GM23338 (cell line): ENCODE measurements at regions not wholly inside any gene's neighbourhood (a gene's known extent, or its start where the extent isn't known, plus 50 kb on each side); places are given as distances from the start of the nearest gene placed in this dataset.

Experiments
- ATAC-seq: fragments of 200-7000 bp; cut with Tn5 transposase; 3 replicates; pipeline ENCODE4 v1.9.1; 2020
- DNase-seq: peaks from one replicate; pipeline ENCODE4 v3.0.0-alpha.2; 2015; ENCODE audit warnings: low spot score
- H2AFZ ChIP-seq: fragments of 200-600 bp; sonication (generic); 2 replicates; pipeline ENCODE4 v1.8.0; 2016; ENCODE audit warnings: antibody characterized with exemption, mild to moderate bottlenecking, moderate library complexity
- H3F3A ChIP-seq: fragments of 200-600 bp; sonication (generic); replicated peaks from 2 replicates; pipeline ENCODE4 v1.8.0; 2017; ENCODE audit warnings: antibody characterized with exemption, mixed run types, low read depth
- H3K27ac ChIP-seq: fragments of 200-600 bp; sonication (generic); 2 replicates; pipeline ENCODE4 v1.6.1; 2016; ENCODE audit warnings: low read depth
- H3K27me3 ChIP-seq: fragments of 200-600 bp; sonication (generic); 2 replicates; pipeline ENCODE4 v1.8.0; 2016; ENCODE audit warnings: mild to moderate bottlenecking, mixed run types, moderate library complexity; ENCODE audit not compliant: insufficient read depth
- H3K36me3 ChIP-seq: fragments of 200-600 bp; sonication (generic); 2 replicates; pipeline ENCODE4 v1.8.0; 2016; ENCODE audit warnings: mild to moderate bottlenecking; ENCODE audit not compliant: insufficient read depth
- H3K4me1 ChIP-seq: fragments of 200-600 bp; sonication (generic); 2 replicates; pipeline ENCODE4 v1.8.0; 2016; ENCODE audit warnings: mild to moderate bottlenecking, moderate library complexity; ENCODE audit not compliant: insufficient read depth
- H3K4me2 ChIP-seq: fragments of 200-600 bp; sonication (generic); 2 replicates; pipeline ENCODE4 v1.7.1; 2017; ENCODE audit warnings: mixed run types
- H3K4me3 ChIP-seq: fragments of 200-600 bp; sonication (generic); 2 replicates; pipeline ENCODE4 v1.6.1; 2016; ENCODE audit warnings: mixed run types
- H3K79me2 ChIP-seq: fragments of 200-600 bp; sonication (generic); replicated peaks from 2 replicates; pipeline ENCODE4 v1.8.0; 2017; ENCODE audit warnings: mild to moderate bottlenecking; ENCODE audit not compliant: insufficient read depth
- H3K9me2 ChIP-seq: fragments of 200-600 bp; sonication (generic); 2 replicates; pipeline ENCODE4 v1.8.0; 2017; ENCODE audit not compliant: insufficient read depth
- H4K20me1 ChIP-seq: fragments of 200-600 bp; sonication (generic); replicated peaks from 2 replicates; pipeline ENCODE4 v1.8.0; 2017; ENCODE audit warnings: mild to moderate bottlenecking; ENCODE audit not compliant: insufficient read depth
- H3K27ac Mint-ChIP-seq: 2 replicates; pipeline ENCODE4 v1.8.0; 2020; ENCODE audit warnings: inconsistent platforms, mild to moderate bottlenecking, moderate library complexity, mixed read lengths
- H3K27me3 Mint-ChIP-seq: 3 replicates; pipeline ENCODE4 v1.8.0; 2022; ENCODE audit warnings: low read depth, mild to moderate bottlenecking, moderate library complexity, mixed read lengths, inconsistent platforms; ENCODE audit not compliant: insufficient read depth, poor library complexity
- H3K36me3 Mint-ChIP-seq: 3 replicates; pipeline ENCODE4 v1.8.0; 2021; ENCODE audit warnings: low read depth, mild to moderate bottlenecking, inconsistent platforms, moderate library complexity, mixed read lengths
- H3K4me1 Mint-ChIP-seq: 3 replicates; pipeline ENCODE4 v1.8.0; 2020; ENCODE audit warnings: mild to moderate bottlenecking, inconsistent platforms, mixed read lengths
- H3K4me3 Mint-ChIP-seq: 3 replicates; pipeline ENCODE4 v1.8.0; 2021; ENCODE audit warnings: moderate library complexity, mild to moderate bottlenecking, inconsistent platforms, mixed read lengths
- H3K9me3 Mint-ChIP-seq: 3 replicates; pipeline ENCODE4 v1.8.0; 2020; ENCODE audit warnings: moderate library complexity, mild to moderate bottlenecking, inconsistent platforms, mixed read lengths
- CREB1 ChIP-seq: fragments of 250-450 bp; sonication (Bioruptor Pico); IDR thresholded peaks from 2 replicates; pipeline ENCODE4 v1.5.0; 2020; ENCODE audit warnings: low read depth, mild to moderate bottlenecking, moderate library complexity
- CTCF ChIP-seq, 2 experiments: fragments of 200-600 bp in 1 of 2; sonication (generic) in 1 of 2; conservative IDR thresholded peaks; 2 replicates each; pipeline versions ENCODE4 v1.5.1 to v1.6.1; 2016 to 2017; ENCODE audit warnings: antibody characterized with exemption in 2 of 2, low read depth in 2 of 2, mild to moderate bottlenecking in 2 of 2, moderate library complexity in 1 of 2
- EZH2 ChIP-seq: fragments of 200-600 bp; sonication (generic); IDR thresholded peaks from one replicate; pipeline ENCODE4 v1.8.0; 2017; ENCODE audit warnings: antibody characterized with exemption, mild to moderate bottlenecking, low read depth; ENCODE audit not compliant: unreplicated experiment
- JUNB ChIP-seq: IDR thresholded peaks from one replicate; pipeline ENCODE4 v1.6.1; 2016; ENCODE audit warnings: antibody characterized with exemption; ENCODE audit not compliant: unreplicated experiment
- NANOG ChIP-seq: IDR thresholded peaks from 2 replicates; pipeline ENCODE4 v1.6.1; 2016; ENCODE audit warnings: antibody characterized with exemption, borderline replicate concordance
- POLR2AphosphoS5 ChIP-seq: IDR thresholded peaks from 2 replicates; pipeline ENCODE4 v1.6.1; 2016; ENCODE audit warnings: antibody characterized with exemption, low read depth
- REST ChIP-seq: IDR thresholded peaks from one replicate; pipeline ENCODE4 v1.6.1; 2018; ENCODE audit warnings: antibody characterized with exemption; ENCODE audit not compliant: unreplicated experiment
- STAT1 ChIP-seq: IDR thresholded peaks from one replicate; pipeline ENCODE4 v1.6.1; 2016; ENCODE audit warnings: antibody characterized with exemption; ENCODE audit not compliant: unreplicated experiment
- ZNF331 ChIP-seq: fragments of 250-450 bp; sonication (Bioruptor Pico); IDR thresholded peaks from 2 replicates; pipeline ENCODE4 v1.5.0; 2020; ENCODE audit warnings: low read depth, mild to moderate bottlenecking, moderate library complexity
- TF ChIP-seq, protein P1 (sequence below): IDR thresholded peaks from 2 replicates; pipeline ENCODE4 v1.6.1; 2016; ENCODE audit warnings: antibody characterized with exemption

- no peak for TF ChIP-seq REST
- no peak for TF ChIP-seq NANOG
- no peak for TF ChIP-seq POLR2AphosphoS5
- no peak for TF ChIP-seq EZH2
- no peak for TF ChIP-seq STAT1
- TF ChIP-seq, protein P1, sequence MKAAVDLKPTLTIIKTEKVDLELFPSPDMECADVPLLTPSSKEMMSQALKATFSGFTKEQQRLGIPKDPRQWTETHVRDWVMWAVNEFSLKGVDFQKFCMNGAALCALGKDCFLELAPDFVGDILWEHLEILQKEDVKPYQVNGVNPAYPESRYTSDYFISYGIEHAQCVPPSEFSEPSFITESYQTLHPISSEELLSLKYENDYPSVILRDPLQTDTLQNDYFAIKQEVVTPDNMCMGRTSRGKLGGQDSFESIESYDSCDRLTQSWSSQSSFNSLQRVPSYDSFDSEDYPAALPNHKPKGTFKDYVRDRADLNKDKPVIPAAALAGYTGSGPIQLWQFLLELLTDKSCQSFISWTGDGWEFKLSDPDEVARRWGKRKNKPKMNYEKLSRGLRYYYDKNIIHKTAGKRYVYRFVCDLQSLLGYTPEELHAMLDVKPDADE, result no peak
- TF ChIP-seq CREB1 (CRISPR knock-in tag), result no peak
- no peak for TF ChIP-seq ZNF331 (CRISPR knock-in tag)
Observed at GRCh38 chr2:172323256-172323655, 104.1 kb upstream of the ITGA6 start (continued).

- Histone ChIP-seq H3K4me2 (no peak overlapping the region), H3K4me3 (no peak overlapping the region), H3K4me1 (no peaks in the 10 kb centered on the region), H3K27ac (no peak overlapping the region; the same call in 1 of the 2 replicates), H3K79me2 (no peaks in the 10 kb centered on the region), H3K27me3 (no peaks in the 10 kb centered on the region), H2AFZ (no peak overlapping the region), H3F3A (no peaks in the 10 kb centered on the region), H4K20me1 (no peaks in the 10 kb centered on the region), H3K36me3 (no peaks in the 10 kb centered on the region), H3K9me2 (peaks cover 21% of the 10 kb centered on the region)
- DNase-seq, result no peak
- Mint-ChIP-seq H3K4me1 (peaks cover 3% of the 10 kb centered on the region; the same call in 1 of the 3 replicates), H3K27me3 (peaks cover 10% of the 10 kb centered on the region), H3K27ac (no peak overlapping the region), H3K4me3 (no peak overlapping the region), H3K9me3 (peaks cover 4% of the 10 kb centered on the region; the same call in 2 of the 3 replicates), H3K36me3 (peaks cover 7% of the 10 kb centered on the region; the same call in 2 of the 3 replicates)
- ATAC-seq, result no peak
- TF ChIP-seq CTCF (conservative IDR thresholded peaks at IDR 0.05; ENCODE audit: low read depth in 2 of 2), result no peak
- TF ChIP-seq, protein P1, result no peak
- no peak for TF ChIP-seq REST
- TF ChIP-seq ZNF331 (CRISPR knock-in tag), result no peak
- no peak for TF ChIP-seq JUNB
- TF ChIP-seq EZH2, result no peak
Observed at GRCh38 chr2:172323861-172324597, 103.4 kb upstream of the ITGA6 start.
